B cell (primary cell): ENCODE measurements at regions not wholly inside any gene's neighbourhood (a gene's known extent, or its start where the extent isn't known, plus 50 kb on each side); places are given as distances from the start of the nearest gene placed in this dataset.

Experiments
- ATAC-seq: fragments of 200-7000 bp; cut with Tn5 transposase; one replicate; pipeline ENCODE4 v1.10.0; 2021; ENCODE audit warnings: low read depth, mild to moderate bottlenecking, moderate number of reproducible peaks, moderate library complexity
- CTCF ChIA-PET: fragments of 350-600 bp; sonication (Branson Sonifier 250); formaldehyde crosslinking; loops from one replicate; lab custom pipeline; 2021; ENCODE audit warnings: antibody characterized with exemption, inconsistent platforms; lab: Charles Lee
- POLR2A ChIA-PET: fragments of 350-600 bp; sonication (Branson Sonifier 250); formaldehyde crosslinking; loops from one replicate; lab custom pipeline; 2021; ENCODE audit warnings: antibody characterized with exemption; lab: Charles Lee
- DNase-seq: peaks from one replicate; pipeline ENCODE4 v3.0.0; 2013
- H2AFZ ChIP-seq: 2 replicates; pipeline ENCODE4 v1.6.1; 2012; ENCODE audit warnings: mild to moderate bottlenecking, low read depth, low read length; ENCODE audit not compliant: insufficient read depth, poor library complexity, severe bottlenecking
- H3K27ac ChIP-seq, 2 donors: 1 replicate in 1 of 2; 2 replicates in 1 of 2; pipeline ENCODE4 v1.5.1; 2012 to 2013; ENCODE audit warnings: low read length in 2 of 2, mild to moderate bottlenecking in 2 of 2, moderate library complexity in 1 of 2
- H3K27me3 ChIP-seq, 4 experiments: fragments of 200-600 bp in 1 of 4; sonication (generic) in 1 of 4; replicated peaks in 1 of 4; 1 replicate in 2 of 4; 2 replicates in 2 of 4; pipeline versions ENCODE4 v1.6.1 to v1.7.0; 2013 to 2016; ENCODE audit warnings: low read length in 3 of 4, mild to moderate bottlenecking in 2 of 4, mixed read lengths in 1 of 4, moderate library complexity in 1 of 4; ENCODE audit not compliant: insufficient read depth in 4 of 4, control insufficient read depth in 3 of 4; ENCODE audit errors: control extremely low read depth in 1 of 4
- H3K36me3 ChIP-seq, 2 experiments: replicated peaks in 1 of 2; 1 replicate in 1 of 2; 2 replicates in 1 of 2; pipeline versions ENCODE4 v1.6.1 to v1.7.1; 2013; ENCODE audit warnings: low read length in 1 of 2; ENCODE audit not compliant: insufficient read depth in 2 of 2, control insufficient read depth in 1 of 2; ENCODE audit errors: control extremely low read depth in 1 of 2, extremely low read depth in 1 of 2
- H3K4me1 ChIP-seq, 2 donors: fragments of 200-600 bp in 1 of 2; sonication (generic) in 1 of 2; 1 replicate in 1 of 2; 2 replicates in 1 of 2; pipeline versions ENCODE4 v1.5.1 to v1.6.1; 2013 to 2017; ENCODE audit warnings: low read length in 2 of 2; ENCODE audit not compliant: control insufficient read depth in 2 of 2, insufficient read depth in 2 of 2
- H3K4me2 ChIP-seq: replicated peaks from 2 replicates; pipeline ENCODE3; 2012; ENCODE audit warnings: mild to moderate bottlenecking, low read depth, low read length; ENCODE audit not compliant: poor library complexity, severe bottlenecking
- H3K4me3 ChIP-seq, 5 experiments: fragments of 200-600 bp in 1 of 5; sonication (generic) in 1 of 5; 1 replicate in 3 of 5; 2 replicates in 2 of 5; pipeline versions ENCODE4 v1.5.1 to v1.7.0; 2011 to 2016; ENCODE audit warnings: low read length in 4 of 5, mild to moderate bottlenecking in 4 of 5, low read depth in 2 of 5, control low read depth in 1 of 5, moderate library complexity in 1 of 5; ENCODE audit not compliant: insufficient read depth in 1 of 5; ENCODE audit errors: control extremely low read depth in 1 of 5, extremely low read depth in 1 of 5
- H3K79me2 ChIP-seq: fragments of 200-600 bp; sonication (generic); one replicate; pipeline ENCODE4 v1.6.0; 2016; ENCODE audit warnings: low read length; ENCODE audit not compliant: control insufficient read depth, insufficient read depth
- H3K9ac ChIP-seq: fragments of 200-600 bp; sonication (generic); 2 replicates; pipeline ENCODE4 v1.6.1; 2017; ENCODE audit warnings: mild to moderate bottlenecking, low read length, moderate library complexity
- H3K9me3 ChIP-seq, 3 donors: one replicate each; pipeline versions ENCODE4 v1.6.1 to v1.7.1; 2013; ENCODE audit warnings: low read length in 2 of 3; ENCODE audit not compliant: control insufficient read depth in 2 of 3, insufficient read depth in 1 of 3; ENCODE audit errors: control extremely low read depth in 1 of 3
- H4K20me1 ChIP-seq: 2 replicates; pipeline ENCODE4 v1.6.0; 2012; ENCODE audit warnings: mild to moderate bottlenecking, low read length; ENCODE audit not compliant: insufficient read depth, control insufficient read depth, poor library complexity, severe bottlenecking
- H3K27ac Mint-ChIP-seq: one replicate; pipeline ENCODE4 v1.8.0; 2021; ENCODE audit warnings: mixed read lengths
- H3K27me3 Mint-ChIP-seq: one replicate; pipeline ENCODE4 v1.8.0; 2021; ENCODE audit warnings: mixed read lengths
- H3K4me1 Mint-ChIP-seq: one replicate; pipeline ENCODE4 v1.8.0; 2021; ENCODE audit warnings: mixed read lengths
- H3K4me3 Mint-ChIP-seq: one replicate; pipeline ENCODE4 v1.8.0; 2021; ENCODE audit warnings: mixed read lengths
- H3K9me3 Mint-ChIP-seq: one replicate; pipeline ENCODE4 v1.8.0; 2022; ENCODE audit warnings: mixed read lengths; ENCODE audit not compliant: insufficient read depth
- EZH2 ChIP-seq: IDR thresholded peaks from 2 replicates; pipeline ENCODE4 v1.6.1; 2012; ENCODE audit warnings: borderline replicate concordance, low read depth, mild to moderate bottlenecking, moderate library complexity, low read length; ENCODE audit not compliant: insufficient read depth, poor library complexity, severe bottlenecking
- WGBS: methylation state at CpG from one replicate; pipeline ENCODE4 v1.1.5; 2013; ENCODE audit warnings: missing lambda C conversion rate; ENCODE audit not compliant: insufficient coverage; 5-methylcytosine and 5-hydroxymethylcytosine counted together
- intact Hi-C: fragments of 100-400 bp; cut with micrococcal nuclease; formaldehyde crosslinking; loops from one replicate; pipeline ENCODE4 v1.10.0; 2022
- TF ChIP-seq, protein P1 (sequence below): fragments of 200-600 bp; IDR thresholded peaks from one replicate; pipeline ENCODE4 v1.8.0; 2022; ENCODE audit warnings: antibody characterized with exemption, mild to moderate bottlenecking

DNA sequence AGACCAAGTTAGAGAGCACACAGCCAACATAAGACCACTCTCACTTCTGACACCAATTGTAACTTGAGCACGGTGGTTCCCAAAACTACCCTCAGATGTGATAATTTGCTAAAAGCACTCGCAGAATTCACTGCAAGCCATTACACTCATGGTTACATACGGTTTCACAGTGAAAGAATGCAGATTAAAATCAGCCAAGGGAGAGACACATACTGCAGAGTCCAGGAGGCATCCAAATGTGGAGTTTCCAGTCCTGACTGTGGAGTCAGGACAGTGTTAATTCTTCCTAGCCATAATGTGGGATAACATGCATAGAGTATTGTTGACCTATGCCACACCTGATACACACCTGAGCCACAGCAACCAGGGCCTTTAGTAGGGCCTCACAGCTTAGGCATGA is 956.4 kb downstream of the NTRK3 start:
- Histone ChIP-seq H3K4me1 (no peaks in the 10 kb centered on the region), H3K27ac (no peak overlapping the region), H3K9ac (no peak overlapping the region), H2AFZ (no peak overlapping the region), H3K4me3 (no peak overlapping the region), H3K27me3 (no peaks in the 10 kb centered on the region), H3K9me3 (no peaks in the 10 kb centered on the region), H4K20me1 (no peaks in the 10 kb centered on the region), H3K79me2 (no peaks in the 10 kb centered on the region), H3K36me3 (no peaks in the 10 kb centered on the region), H3K4me2 (no peak overlapping the region)
- H3K9me3 Mint-ChIP-seq: no peaks in the 10 kb centered on the region
- no peaks in the 10 kb centered on the region for H3K4me1 Mint-ChIP-seq
- H3K4me3 Mint-ChIP-seq: no peak overlapping the region
- POLR2A ChIA-PET: no interaction called here
- TF ChIP-seq EZH2: no peak
- TF ChIP-seq, protein P1, sequence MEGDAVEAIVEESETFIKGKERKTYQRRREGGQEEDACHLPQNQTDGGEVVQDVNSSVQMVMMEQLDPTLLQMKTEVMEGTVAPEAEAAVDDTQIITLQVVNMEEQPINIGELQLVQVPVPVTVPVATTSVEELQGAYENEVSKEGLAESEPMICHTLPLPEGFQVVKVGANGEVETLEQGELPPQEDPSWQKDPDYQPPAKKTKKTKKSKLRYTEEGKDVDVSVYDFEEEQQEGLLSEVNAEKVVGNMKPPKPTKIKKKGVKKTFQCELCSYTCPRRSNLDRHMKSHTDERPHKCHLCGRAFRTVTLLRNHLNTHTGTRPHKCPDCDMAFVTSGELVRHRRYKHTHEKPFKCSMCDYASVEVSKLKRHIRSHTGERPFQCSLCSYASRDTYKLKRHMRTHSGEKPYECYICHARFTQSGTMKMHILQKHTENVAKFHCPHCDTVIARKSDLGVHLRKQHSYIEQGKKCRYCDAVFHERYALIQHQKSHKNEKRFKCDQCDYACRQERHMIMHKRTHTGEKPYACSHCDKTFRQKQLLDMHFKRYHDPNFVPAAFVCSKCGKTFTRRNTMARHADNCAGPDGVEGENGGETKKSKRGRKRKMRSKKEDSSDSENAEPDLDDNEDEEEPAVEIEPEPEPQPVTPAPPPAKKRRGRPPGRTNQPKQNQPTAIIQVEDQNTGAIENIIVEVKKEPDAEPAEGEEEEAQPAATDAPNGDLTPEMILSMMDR: no peak
- intact Hi-C loops: no loop called here
- CTCF ChIA-PET: no interaction called here
- H3K27ac Mint-ChIP-seq: no peak overlapping the region
- WGBS: 80% methylated on average over 3 of the region's 3 CpGs
- ATAC-seq: no peak
- no peaks in the 10 kb centered on the region for H3K27me3 Mint-ChIP-seq
- no peak for DNase-seq

DNA sequence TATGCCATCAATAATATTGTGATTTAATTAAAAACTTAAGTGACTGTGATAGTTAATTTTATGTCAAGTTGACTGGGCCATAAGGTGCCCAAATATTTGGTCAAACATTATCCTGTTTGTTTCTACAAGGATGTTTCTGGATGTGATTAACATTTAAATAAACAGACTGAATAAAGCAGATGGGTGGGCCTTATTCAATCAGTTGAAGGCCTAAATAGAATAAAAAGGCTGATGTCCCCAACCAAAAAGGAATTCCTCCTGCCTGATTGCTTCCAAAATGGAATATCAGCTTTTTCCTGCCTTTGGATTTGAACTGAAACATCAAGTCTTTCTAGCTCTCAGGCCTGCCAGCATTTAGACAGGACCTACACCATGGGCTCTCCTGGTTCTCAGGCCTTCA is 961.7 kb downstream of the NTRK3 start:
- H3K79me2 ChIP-seq: no peaks in the 10 kb centered on the region
- POLR2A ChIA-PET: no interaction called here
- no peak for ATAC-seq
- DNase-seq: no peak
- no peak overlapping the region for H2AFZ ChIP-seq
- H3K4me2 ChIP-seq: no peak overlapping the region
- no peaks in the 10 kb centered on the region for H3K4me1 ChIP-seq
- H3K9me3 ChIP-seq: no peaks in the 10 kb centered on the region
- Mint-ChIP-seq H3K4me3 (no peak overlapping the region), H3K9me3 (no peaks in the 10 kb centered on the region), H3K27ac (no peak overlapping the region), H3K27me3 (no peaks in the 10 kb centered on the region), H3K4me1 (no peaks in the 10 kb centered on the region)
- H3K9ac ChIP-seq: no peak overlapping the region
- H3K27me3 ChIP-seq: no peaks in the 10 kb centered on the region
- no peaks in the 10 kb centered on the region for H4K20me1 ChIP-seq
- CTCF ChIA-PET: no interaction called here
- H3K36me3 ChIP-seq: no peaks in the 10 kb centered on the region
- intact Hi-C loops: no loop called here
- no peak for TF ChIP-seq EZH2
- H3K4me3 ChIP-seq: no peak overlapping the region
- no peak overlapping the region for H3K27ac ChIP-seq
